SK-N-SH (cell line): ENCODE measurements at regions not wholly inside any gene's neighbourhood (a gene's known extent, or its start where the extent isn't known, plus 50 kb on each side); places are given as distances from the start of the nearest gene placed in this dataset.
"Not testable (repeated sequence)": the region's sequence is repeated elsewhere in the genome, so short reads cannot be mapped to it uniquely, and the experiment has no call there.

ENCODE experiments used
- CTCF ChIA-PET: fragments of 300-600, 350-600 bp; formaldehyde crosslinking; extraction: SDS; loops from one replicate; lab custom pipeline; 2021; lab: Yijun Ruan, JAX
- POLR2A ChIA-PET: fragments of 350-600 bp; sonication (Branson Sonifier 250); formaldehyde crosslinking; extraction: SDS; loops from one replicate; lab custom pipeline; 2020; ENCODE audit warnings: antibody characterized with exemption, inconsistent platforms; lab: Yijun Ruan, JAX
- DNase-seq: peaks from one replicate; pipeline ENCODE4 v3.0.0; 2012
- H2AFZ ChIP-seq: fragments of 200-600 bp; sonication (generic); 2 replicates; pipeline ENCODE4 v1.8.1; 2016; ENCODE audit warnings: antibody characterized with exemption, mild to moderate bottlenecking, low read depth
- H3F3A ChIP-seq: fragments of 200-600 bp; sonication (generic); replicated peaks from 2 replicates; pipeline ENCODE3; 2016; ENCODE audit warnings: antibody characterized with exemption, mild to moderate bottlenecking; ENCODE audit not compliant: insufficient read depth
- H3K27ac ChIP-seq, 2 experiments: fragments of 200-500 bp in 1 of 2; fragments of 200-600 bp in 1 of 2; sonication (Bioruptor generic) in 1 of 2; sonication (generic), shearing (Covaris generic) in 1 of 2; 2 replicates each; pipeline versions ENCODE4 v1.5.1 to v1.6.1; 2014 to 2016; ENCODE audit warnings: low read depth in 2 of 2, inconsistent platforms in 1 of 2, low read length in 1 of 2, mild to moderate bottlenecking in 1 of 2, mixed read lengths in 1 of 2
- H3K27me3 ChIP-seq: fragments of 200-600 bp; sonication (generic), shearing (Covaris generic); 2 replicates; pipeline ENCODE4 v1.6.1; 2016; ENCODE audit warnings: mixed run types; ENCODE audit not compliant: insufficient read depth
- H3K36me3 ChIP-seq, 2 experiments: fragments of 200-500 bp in 1 of 2; fragments of 200-600 bp in 1 of 2; sonication (Bioruptor generic) in 1 of 2; sonication (generic) in 1 of 2; replicated peaks in 1 of 2; 2 replicates each; pipeline versions ENCODE3 to v1.5.1; 2014 to 2016; ENCODE audit warnings: low read length in 1 of 2, mild to moderate bottlenecking in 1 of 2; ENCODE audit not compliant: insufficient read depth in 2 of 2, control insufficient read depth in 1 of 2
- H3K4me1 ChIP-seq, 2 experiments: fragments of 200-500 bp in 1 of 2; fragments of 200-600 bp in 1 of 2; sonication (Bioruptor generic) in 1 of 2; sonication (generic), shearing (Covaris generic) in 1 of 2; 2 replicates each; pipeline versions ENCODE4 v1.5.1 to v1.6.1; 2014 to 2016; ENCODE audit warnings: low read depth in 1 of 2, low read length in 1 of 2, mixed run types in 1 of 2; ENCODE audit not compliant: insufficient read depth in 2 of 2, control insufficient read depth in 1 of 2
- H3K4me2 ChIP-seq: fragments of 200-600 bp; sonication (generic), shearing (Covaris generic); 2 replicates; pipeline ENCODE4 v1.6.1; 2017; ENCODE audit warnings: mixed run types
- H3K4me3 ChIP-seq, 2 experiments: fragments of 200-500 bp in 1 of 2; fragments of 200-600 bp in 1 of 2; sonication (Bioruptor generic) in 1 of 2; sonication (generic), shearing (Covaris generic) in 1 of 2; 2 replicates each; pipeline versions ENCODE4 v1.5.1 to v1.8.1; 2014 to 2016; ENCODE audit warnings: low read depth in 2 of 2, inconsistent platforms in 1 of 2, low read length in 1 of 2, mild to moderate bottlenecking in 1 of 2, mixed read lengths in 1 of 2, moderate library complexity in 1 of 2
- H3K79me2 ChIP-seq: fragments of 200-600 bp; sonication (generic); 2 replicates; pipeline ENCODE4 v1.8.1; 2017; ENCODE audit warnings: mild to moderate bottlenecking; ENCODE audit not compliant: insufficient read depth
- H3K9ac ChIP-seq: fragments of 200-600 bp; sonication (generic); 2 replicates; pipeline ENCODE4 v1.6.1; 2017; ENCODE audit warnings: mixed run types
- H3K9me2 ChIP-seq: fragments of 200-600 bp; sonication (generic); 2 replicates; pipeline ENCODE4 v1.6.1; 2017; ENCODE audit warnings: mixed run types
- H3K9me3 ChIP-seq: fragments of 200-600 bp; sonication (generic); 2 replicates; pipeline ENCODE4 v1.6.1; 2017; ENCODE audit warnings: mixed run types, mild to moderate bottlenecking, moderate library complexity
- H4K20me1 ChIP-seq: fragments of 200-600 bp; sonication (generic); 2 replicates; pipeline ENCODE4 v1.6.1; 2017; ENCODE audit warnings: mild to moderate bottlenecking, mixed run types; ENCODE audit not compliant: insufficient read depth
- ELF1 ChIP-seq: IDR thresholded peaks from 2 replicates; pipeline ENCODE4 v1.4.0; 2012
- EZH2phosphoT487 ChIP-seq: fragments of 200-600 bp; sonication (generic); IDR thresholded peaks from 2 replicates; pipeline ENCODE4 v1.6.1; 2017; ENCODE audit warnings: low read depth, mixed run types, mild to moderate bottlenecking, antibody characterized with exemption, moderate library complexity, borderline replicate concordance
- FOXJ3 ChIP-seq: sonication (generic); formaldehyde crosslinking; IDR thresholded peaks from 2 replicates; pipeline ENCODE4 v1.5.1; 2020; ENCODE audit warnings: mild to moderate bottlenecking, missing genetic modification reagents
- GATA2 ChIP-seq: sonication (generic); formaldehyde crosslinking; IDR thresholded peaks from 2 replicates; pipeline ENCODE4 v1.5.0; 2020; ENCODE audit warnings: mild to moderate bottlenecking, missing genetic modification reagents
- MEF2A ChIP-seq: IDR thresholded peaks from 2 replicates; pipeline ENCODE4 v1.4.0; 2012; ENCODE audit warnings: low read depth, borderline replicate concordance
- MXI1 ChIP-seq: IDR thresholded peaks from 2 replicates; pipeline ENCODE4 v1.6.1; 2012; ENCODE audit warnings: mild to moderate bottlenecking, low read depth, low read length, improper control_type of control experiment
- NFIC ChIP-seq: IDR thresholded peaks from 2 replicates; pipeline ENCODE4 v1.4.0; 2012; ENCODE audit warnings: borderline replicate concordance
- POLR2AphosphoS5 ChIP-seq: IDR thresholded peaks from 2 replicates; pipeline ENCODE4 v1.6.1; 2012; ENCODE audit warnings: low read depth, low read length
- RAD21 ChIP-seq: IDR thresholded peaks from 2 replicates; pipeline ENCODE4 v1.6.1; 2012; ENCODE audit warnings: mild to moderate bottlenecking, low read length
- RCOR1 ChIP-seq: fragments of 150-350 bp; IDR thresholded peaks from 2 replicates; pipeline ENCODE4 v1.6.1; 2017; ENCODE audit warnings: antibody characterized with exemption, low read length
- RFX5 ChIP-seq: IDR thresholded peaks from 2 replicates; pipeline ENCODE4 v1.6.1; 2012; ENCODE audit warnings: mild to moderate bottlenecking, improper control_type of control experiment, low read length
- RXRA ChIP-seq: IDR thresholded peaks from 2 replicates; pipeline ENCODE4 v1.4.0; 2012; ENCODE audit warnings: low read depth, mild to moderate bottlenecking, borderline replicate concordance
- SMC3 ChIP-seq: IDR thresholded peaks from 2 replicates; pipeline ENCODE4 v1.6.1; 2012; ENCODE audit warnings: low read depth, low read length, improper control_type of control experiment
- TAF1 ChIP-seq: IDR thresholded peaks from 2 replicates; pipeline ENCODE4 v1.6.1; 2012; ENCODE audit warnings: low read depth, mild to moderate bottlenecking, low read length, moderate library complexity, borderline replicate concordance
- TCF12 ChIP-seq: IDR thresholded peaks from 2 replicates; pipeline ENCODE4 v1.4.0; 2012
- YY1 ChIP-seq: IDR thresholded peaks from 2 replicates; pipeline ENCODE4 v1.4.0; 2012; ENCODE audit warnings: low read depth, mild to moderate bottlenecking
- ZBTB33 ChIP-seq: IDR thresholded peaks from 2 replicates; pipeline ENCODE4 v1.4.0; 2012; ENCODE audit warnings: low read depth, borderline replicate concordance
- WGBS: methylation state at CpG from one replicate; pipeline ENCODE4 v1.1.6; 2017; ENCODE audit warnings: low lambda C conversion rate; 5-methylcytosine and 5-hydroxymethylcytosine counted together
- TF ChIP-seq, protein P1 (sequence below): IDR thresholded peaks from 2 replicates; pipeline ENCODE4 v1.4.0; 2012; ENCODE audit warnings: low read depth, borderline replicate concordance
- TF ChIP-seq, protein P2 (sequence below): IDR thresholded peaks from 2 replicates; pipeline ENCODE4; 2012

- H3K4me2 ChIP-seq, result no peak overlapping the region
- no peaks in the 10 kb centered on the region for H3K79me2 ChIP-seq
- H3K4me3 ChIP-seq, result no peak overlapping the region; a peak in 1 of 4 replicates
- H3K27ac ChIP-seq, result no peak overlapping the region
- H2AFZ ChIP-seq, result no peak overlapping the region
- TF ChIP-seq RFX5, result no peak
- no peak for TF ChIP-seq EZH2phosphoT487
- TF ChIP-seq ELF1, result no peak
- TF ChIP-seq, protein P1, sequence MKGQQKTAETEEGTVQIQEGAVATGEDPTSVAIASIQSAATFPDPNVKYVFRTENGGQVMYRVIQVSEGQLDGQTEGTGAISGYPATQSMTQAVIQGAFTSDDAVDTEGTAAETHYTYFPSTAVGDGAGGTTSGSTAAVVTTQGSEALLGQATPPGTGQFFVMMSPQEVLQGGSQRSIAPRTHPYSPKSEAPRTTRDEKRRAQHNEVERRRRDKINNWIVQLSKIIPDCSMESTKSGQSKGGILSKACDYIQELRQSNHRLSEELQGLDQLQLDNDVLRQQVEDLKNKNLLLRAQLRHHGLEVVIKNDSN, result no peak
- no peak for TF ChIP-seq FOXJ3 (CRISPR knock-in tag)
- TF ChIP-seq NFIC, result no peak
- TF ChIP-seq RAD21, result no peak
- no peak for TF ChIP-seq YY1
- no peak for TF ChIP-seq GATA2
- TF ChIP-seq TCF12, result no peak
- no peak for TF ChIP-seq MEF2A
- TF ChIP-seq TAF1, result no peak
- no peak for TF ChIP-seq POLR2AphosphoS5
- H3K9me2 ChIP-seq, result no peaks in the 10 kb centered on the region
- no peaks in the 10 kb centered on the region for H4K20me1 ChIP-seq
- H3K27me3 ChIP-seq, result no peaks in the 10 kb centered on the region
- H3F3A ChIP-seq, result no peaks in the 10 kb centered on the region
- no peak for DNase-seq
- H3K4me1 ChIP-seq, result no peaks in the 10 kb centered on the region; a peak in 1 of 4 replicates
- POLR2A ChIA-PET, result no interaction called here
- no peak overlapping the region for H3K9ac ChIP-seq
- no peaks in the 10 kb centered on the region for H3K36me3 ChIP-seq
- H3K9me3 ChIP-seq, result no peaks in the 10 kb centered on the region
- 93% methylated on average over 4 of the region's 4 CpGs for WGBS
- CTCF ChIA-PET, result no interaction called here
Observed at GRCh38 chr12:86985298-86985697, 729.1 kb upstream of the MGAT4C start.

GRCh38 chr12:86970595-86970994 is 714.4 kb upstream of the MGAT4C start:
- WGBS, result 60% methylated on average over 7 of the region's 7 CpGs
- H3K36me3 ChIP-seq, H4K20me1 ChIP-seq, H2AFZ ChIP-seq, H3K79me2 ChIP-seq, H3K9me3 ChIP-seq, H3K27ac ChIP-seq, H3K4me3 ChIP-seq, H3K4me1 ChIP-seq, H3K9me2 ChIP-seq, DNase-seq, CTCF ChIA-PET, H3K27me3 ChIP-seq, H3K9ac ChIP-seq, H3K4me2 ChIP-seq, POLR2A ChIA-PET, H3F3A ChIP-seq: not testable (repeated sequence)

- H3K4me1 ChIP-seq, result no peaks in the 10 kb centered on the region; a peak in 1 of 4 replicates
- no peaks in the 10 kb centered on the region for H3K9me3 ChIP-seq
- ChIA-PET POLR2A (no interaction called here), CTCF (no interaction called here)
- no peak overlapping the region for H2AFZ ChIP-seq
- 72% methylated on average over 5 of the region's 5 CpGs for WGBS
- no peak overlapping the region for H3K9ac ChIP-seq
- no peaks in the 10 kb centered on the region for H3K79me2 ChIP-seq
- H3K36me3 ChIP-seq, result peaks cover 0 to 3% of the 10 kb centered on the region in 2 experiments
- H4K20me1 ChIP-seq, result no peaks in the 10 kb centered on the region
- H3K27ac ChIP-seq, result no peak overlapping the region
- no peaks in the 10 kb centered on the region for H3K9me2 ChIP-seq
- H3K27me3 ChIP-seq, result no peaks in the 10 kb centered on the region
- no peak overlapping the region for H3K4me2 ChIP-seq
- no peak for DNase-seq
- H3K4me3 ChIP-seq, result no peak overlapping the region
- H3F3A ChIP-seq, result no peaks in the 10 kb centered on the region
- TF ChIP-seq RAD21 (no peak), RFX5 (no peak), FOXJ3 (CRISPR knock-in tag) (no peak), RXRA (no peak), POLR2AphosphoS5 (no peak), MXI1 (no peak), ZBTB33 (no peak), ELF1 (no peak), SMC3 (no peak), RCOR1 (no peak)
- TF ChIP-seq, protein P2, sequence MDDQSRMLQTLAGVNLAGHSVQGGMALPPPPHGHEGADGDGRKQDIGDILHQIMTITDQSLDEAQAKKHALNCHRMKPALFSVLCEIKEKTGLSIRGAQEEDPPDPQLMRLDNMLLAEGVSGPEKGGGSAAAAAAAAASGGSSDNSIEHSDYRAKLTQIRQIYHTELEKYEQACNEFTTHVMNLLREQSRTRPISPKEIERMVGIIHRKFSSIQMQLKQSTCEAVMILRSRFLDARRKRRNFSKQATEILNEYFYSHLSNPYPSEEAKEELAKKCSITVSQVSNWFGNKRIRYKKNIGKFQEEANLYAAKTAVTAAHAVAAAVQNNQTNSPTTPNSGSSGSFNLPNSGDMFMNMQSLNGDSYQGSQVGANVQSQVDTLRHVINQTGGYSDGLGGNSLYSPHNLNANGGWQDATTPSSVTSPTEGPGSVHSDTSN, result no peak
- TF ChIP-seq, protein P1, result no peak
Observed at GRCh38 chr12:86959766-86960458, 703.7 kb upstream of the MGAT4C start.
